ENCODE measurements at regions not wholly inside any gene's neighbourhood (a gene's known extent, or its start where the extent isn't known, plus 50 kb on each side); places are given as distances from the start of the nearest gene placed in this dataset.

DNA sequence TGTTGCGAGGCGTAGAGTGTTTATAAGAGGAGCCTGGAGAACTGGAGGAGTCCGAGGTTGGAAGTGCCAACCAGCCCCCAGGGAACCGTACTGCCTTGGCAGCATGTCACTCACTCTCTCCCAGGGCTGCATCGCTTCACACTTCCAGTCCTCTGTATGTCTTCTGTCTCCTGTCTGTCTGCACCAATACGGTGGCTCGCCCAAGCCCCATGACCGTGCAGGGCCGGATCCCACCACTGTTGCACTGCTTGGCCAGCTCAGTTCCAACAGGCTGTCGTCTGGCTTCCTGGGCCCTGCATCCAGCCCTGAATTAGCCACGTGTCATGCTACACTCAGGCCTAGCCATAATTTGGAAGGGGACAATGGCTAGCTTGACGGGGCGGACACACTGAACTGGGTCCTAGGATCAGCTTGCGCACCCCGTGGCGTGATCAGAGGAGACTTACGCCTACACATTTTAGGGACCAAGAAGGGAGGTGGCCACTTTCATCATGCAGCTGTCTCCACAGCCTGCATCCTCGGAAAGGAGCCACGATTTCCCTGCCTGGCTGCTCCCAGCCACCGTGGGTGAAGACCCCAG lies 147.1 kb downstream of the URI1 start:
- H3K36me3 ChIP-seq (ENCODE audit: control insufficient read depth in 4 of 4, insufficient read depth in 3 of 4, low read depth in 1 of 4, low read length in 3 of 4), result no peaks in the 10 kb centered on the region
- DNase-seq (ENCODE audit: low spot score), result no peak
- H3K27ac ChIP-seq (ENCODE audit: low read depth in 1 of 2, low read length in 2 of 2), result no peak overlapping the region
- no peaks in the 10 kb centered on the region for H3K27me3 ChIP-seq (ENCODE audit: control insufficient read depth in 4 of 4, insufficient read depth in 4 of 4, low read length in 3 of 4)
- no peaks in the 10 kb centered on the region for H3K9me3 ChIP-seq (ENCODE audit: control insufficient read depth in 4 of 4, low read length in 3 of 4)
- WGBS, result 90% methylated on average over 20 of the region's 20 CpGs
- H3K9ac ChIP-seq (ENCODE audit: low read depth in 1 of 2, low read length in 2 of 2), result no peak overlapping the region
- no peak overlapping the region for H3K4me3 ChIP-seq (ENCODE audit: low read depth in 1 of 3, low read length in 3 of 3)
- no peaks in the 10 kb centered on the region for H3K4me1 ChIP-seq (ENCODE audit: control insufficient read depth in 4 of 4, insufficient read depth in 4 of 4, low read length in 3 of 4)
- no peak for TF ChIP-seq HNF4A (conservative IDR thresholded peaks at IDR 0.05)
- TF ChIP-seq, protein P1, sequence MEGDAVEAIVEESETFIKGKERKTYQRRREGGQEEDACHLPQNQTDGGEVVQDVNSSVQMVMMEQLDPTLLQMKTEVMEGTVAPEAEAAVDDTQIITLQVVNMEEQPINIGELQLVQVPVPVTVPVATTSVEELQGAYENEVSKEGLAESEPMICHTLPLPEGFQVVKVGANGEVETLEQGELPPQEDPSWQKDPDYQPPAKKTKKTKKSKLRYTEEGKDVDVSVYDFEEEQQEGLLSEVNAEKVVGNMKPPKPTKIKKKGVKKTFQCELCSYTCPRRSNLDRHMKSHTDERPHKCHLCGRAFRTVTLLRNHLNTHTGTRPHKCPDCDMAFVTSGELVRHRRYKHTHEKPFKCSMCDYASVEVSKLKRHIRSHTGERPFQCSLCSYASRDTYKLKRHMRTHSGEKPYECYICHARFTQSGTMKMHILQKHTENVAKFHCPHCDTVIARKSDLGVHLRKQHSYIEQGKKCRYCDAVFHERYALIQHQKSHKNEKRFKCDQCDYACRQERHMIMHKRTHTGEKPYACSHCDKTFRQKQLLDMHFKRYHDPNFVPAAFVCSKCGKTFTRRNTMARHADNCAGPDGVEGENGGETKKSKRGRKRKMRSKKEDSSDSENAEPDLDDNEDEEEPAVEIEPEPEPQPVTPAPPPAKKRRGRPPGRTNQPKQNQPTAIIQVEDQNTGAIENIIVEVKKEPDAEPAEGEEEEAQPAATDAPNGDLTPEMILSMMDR (IDR thresholded peaks at IDR 0.05; ENCODE audit: low read depth, low read length, missing input control), result no peak
- no peak for TF ChIP-seq RAD21 (IDR thresholded peaks at IDR 0.05)
- TF ChIP-seq YY1 (IDR thresholded peaks at IDR 0.05), result no peak
- no peak for TF ChIP-seq ZBTB33 (IDR thresholded peaks at IDR 0.05)
- TF ChIP-seq, protein P2, sequence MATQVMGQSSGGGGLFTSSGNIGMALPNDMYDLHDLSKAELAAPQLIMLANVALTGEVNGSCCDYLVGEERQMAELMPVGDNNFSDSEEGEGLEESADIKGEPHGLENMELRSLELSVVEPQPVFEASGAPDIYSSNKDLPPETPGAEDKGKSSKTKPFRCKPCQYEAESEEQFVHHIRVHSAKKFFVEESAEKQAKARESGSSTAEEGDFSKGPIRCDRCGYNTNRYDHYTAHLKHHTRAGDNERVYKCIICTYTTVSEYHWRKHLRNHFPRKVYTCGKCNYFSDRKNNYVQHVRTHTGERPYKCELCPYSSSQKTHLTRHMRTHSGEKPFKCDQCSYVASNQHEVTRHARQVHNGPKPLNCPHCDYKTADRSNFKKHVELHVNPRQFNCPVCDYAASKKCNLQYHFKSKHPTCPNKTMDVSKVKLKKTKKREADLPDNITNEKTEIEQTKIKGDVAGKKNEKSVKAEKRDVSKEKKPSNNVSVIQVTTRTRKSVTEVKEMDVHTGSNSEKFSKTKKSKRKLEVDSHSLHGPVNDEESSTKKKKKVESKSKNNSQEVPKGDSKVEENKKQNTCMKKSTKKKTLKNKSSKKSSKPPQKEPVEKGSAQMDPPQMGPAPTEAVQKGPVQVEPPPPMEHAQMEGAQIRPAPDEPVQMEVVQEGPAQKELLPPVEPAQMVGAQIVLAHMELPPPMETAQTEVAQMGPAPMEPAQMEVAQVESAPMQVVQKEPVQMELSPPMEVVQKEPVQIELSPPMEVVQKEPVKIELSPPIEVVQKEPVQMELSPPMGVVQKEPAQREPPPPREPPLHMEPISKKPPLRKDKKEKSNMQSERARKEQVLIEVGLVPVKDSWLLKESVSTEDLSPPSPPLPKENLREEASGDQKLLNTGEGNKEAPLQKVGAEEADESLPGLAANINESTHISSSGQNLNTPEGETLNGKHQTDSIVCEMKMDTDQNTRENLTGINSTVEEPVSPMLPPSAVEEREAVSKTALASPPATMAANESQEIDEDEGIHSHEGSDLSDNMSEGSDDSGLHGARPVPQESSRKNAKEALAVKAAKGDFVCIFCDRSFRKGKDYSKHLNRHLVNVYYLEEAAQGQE (IDR thresholded peaks at IDR 0.05), result no peak

GRCh38 chr19:30090476-30090875 lies 148.4 kb downstream of the URI1 start:
- H3K9me3 ChIP-seq (ENCODE audit: control insufficient read depth in 4 of 4, low read length in 3 of 4), result no peaks in the 10 kb centered on the region
- no peaks in the 10 kb centered on the region for H3K4me1 ChIP-seq (ENCODE audit: control insufficient read depth in 4 of 4, insufficient read depth in 4 of 4, low read length in 3 of 4)
- no peak for DNase-seq (ENCODE audit: low spot score)
- WGBS, result 73% methylated on average over 6 of the region's 6 CpGs
- no peak overlapping the region for H3K9ac ChIP-seq (ENCODE audit: low read depth in 1 of 2, low read length in 2 of 2)
- no peaks in the 10 kb centered on the region for H3K36me3 ChIP-seq (ENCODE audit: control insufficient read depth in 4 of 4, insufficient read depth in 3 of 4, low read depth in 1 of 4, low read length in 3 of 4)
- no peak overlapping the region for H3K4me3 ChIP-seq (ENCODE audit: low read depth in 1 of 3, low read length in 3 of 3)
- no peaks in the 10 kb centered on the region for H3K27me3 ChIP-seq (ENCODE audit: control insufficient read depth in 4 of 4, insufficient read depth in 4 of 4, low read length in 3 of 4)
- no peak overlapping the region for H3K27ac ChIP-seq (ENCODE audit: low read depth in 1 of 2, low read length in 2 of 2)
- TF ChIP-seq GABPA (IDR thresholded peaks at IDR 0.05 in 1 of 2, conservative IDR thresholded peaks at IDR 0.05 in 1 of 2) (no peak), YY1 (IDR thresholded peaks at IDR 0.05) (no peak), TAF1 (conservative IDR thresholded peaks at IDR 0.05) (no peak), JUND (IDR thresholded peaks at IDR 0.05) (no peak), RAD21 (IDR thresholded peaks at IDR 0.05) (no peak), ZBTB33 (IDR thresholded peaks at IDR 0.05) (no peak), SP1 (IDR thresholded peaks at IDR 0.05) (no peak), EGR1 (IDR thresholded peaks at IDR 0.05; ENCODE audit: low read depth in 2 of 2) (no peak), FOXA1 (IDR thresholded peaks at IDR 0.05) (no peak), HNF4G (IDR thresholded peaks at IDR 0.05) (no peak), NR2F2 (IDR thresholded peaks at IDR 0.05) (no peak), HNF4A (conservative IDR thresholded peaks at IDR 0.05) (no peak)
- TF ChIP-seq, protein P1 (IDR thresholded peaks at IDR 0.05; ENCODE audit: low read depth, low read length, missing input control), result no peak
- TF ChIP-seq, protein P2 (IDR thresholded peaks at IDR 0.05), result no peak
- TF ChIP-seq, protein P3, sequence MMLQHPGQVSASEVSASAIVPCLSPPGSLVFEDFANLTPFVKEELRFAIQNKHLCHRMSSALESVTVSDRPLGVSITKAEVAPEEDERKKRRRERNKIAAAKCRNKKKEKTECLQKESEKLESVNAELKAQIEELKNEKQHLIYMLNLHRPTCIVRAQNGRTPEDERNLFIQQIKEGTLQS (IDR thresholded peaks at IDR 0.05), result no peak

Data from liver (tissue), 8 donors.